H1 (cell line): ENCODE measurements at regions not wholly inside any gene's neighbourhood (a gene's known extent, or its start where the extent isn't known, plus 50 kb on each side); places are given as distances from the start of the nearest gene placed in this dataset.
A peak's percentile ranks its signal among the peaks of the same experiment; 100 is the strongest.
"Not testable (repeated sequence)": the region's sequence is repeated elsewhere in the genome, so short reads cannot be mapped to it uniquely, and the experiment has no call there.

Experiments
- CTCF ChIA-PET: fragments of 300-600 bp; sonication (Branson Sonifier 250); formaldehyde crosslinking; loops from one replicate; lab custom pipeline; 2021; ENCODE audit not compliant: partially characterized antibody; lab: Charles Lee
- POLR2A ChIA-PET: fragments of 300-600 bp; sonication (Branson Sonifier 250); formaldehyde crosslinking; loops from one replicate; lab custom pipeline; 2021; ENCODE audit warnings: inconsistent platforms; ENCODE audit not compliant: partially characterized antibody; lab: Charles Lee
- DNase-seq, 2 experiments: peaks; one replicate each; pipeline versions ENCODE4 v3.0.0 to v3.0.0-alpha.2; 2010 to 2022; ENCODE audit warnings: low spot score in 2 of 2, low read depth in 1 of 2, mixed read lengths in 1 of 2
- FAIRE-seq: peaks from 2 replicates; lab custom pipeline; 2011; peaks lifted over from hg19 to GRCh38; lab: Jason Lieb, UNC
- H2AFZ ChIP-seq: 2 replicates; pipeline ENCODE4 v1.8.1; 2012; ENCODE audit warnings: low read length, inconsistent platforms
- H2AK5ac ChIP-seq: 2 replicates; pipeline ENCODE4 v1.6.1; 2013; ENCODE audit warnings: low read depth, low read length
- H2BK120ac ChIP-seq: replicated peaks from 2 replicates; pipeline ENCODE3; 2013; ENCODE audit warnings: low read depth, low read length, inconsistent platforms
- H2BK12ac ChIP-seq: 2 replicates; pipeline ENCODE4 v1.6.1; 2013; ENCODE audit warnings: low read depth, low read length
- H2BK15ac ChIP-seq: 2 replicates; pipeline ENCODE4 v1.6.1; 2013; ENCODE audit warnings: low read length
- H2BK20ac ChIP-seq: 2 replicates; pipeline ENCODE4 v1.6.1; 2013; ENCODE audit warnings: low read length
- H2BK5ac ChIP-seq: 2 replicates; pipeline ENCODE4 v1.6.1; 2013; ENCODE audit warnings: low read depth, low read length
- H3K14ac ChIP-seq: 2 replicates; pipeline ENCODE4 v1.6.1; 2013; ENCODE audit warnings: inconsistent platforms; ENCODE audit not compliant: insufficient read length
- H3K18ac ChIP-seq: 2 replicates; pipeline ENCODE4 v1.6.1; 2013; ENCODE audit warnings: low read length; ENCODE audit errors: extremely low read depth
- H3K23ac ChIP-seq: 2 replicates; pipeline ENCODE4 v1.6.1; 2013; ENCODE audit warnings: inconsistent platforms; ENCODE audit not compliant: insufficient read length
- H3K23me2 ChIP-seq: 2 replicates; pipeline ENCODE4 v1.6.1; 2013; ENCODE audit warnings: low read depth, low read length
- H3K27ac ChIP-seq: 2 replicates; pipeline ENCODE4 v1.6.1; 2011; ENCODE audit warnings: low read depth, low read length, inconsistent platforms
- H3K27me3 ChIP-seq, 4 experiments: replicated peaks in 1 of 4; 1 replicate in 1 of 4; 2 replicates in 3 of 4; pipeline versions ENCODE4 v1.6.1 to v1.8.1; 2011 to 2013; ENCODE audit warnings: low read length in 3 of 4, mild to moderate bottlenecking in 3 of 4, inconsistent platforms in 2 of 4, mixed read lengths in 2 of 4, moderate library complexity in 1 of 4; ENCODE audit not compliant: control insufficient read depth in 3 of 4, insufficient read depth in 3 of 4; ENCODE audit errors: extremely low read depth in 1 of 4
- H3K36me3 ChIP-seq, 4 experiments: 2 replicates each; pipeline versions ENCODE4 v1.6.1 to v1.8.1; 2011 to 2013; ENCODE audit warnings: mild to moderate bottlenecking in 4 of 4, low read length in 3 of 4, moderate library complexity in 2 of 4, control low read depth in 1 of 4, inconsistent platforms in 1 of 4; ENCODE audit not compliant: insufficient read depth in 4 of 4, control insufficient read depth in 2 of 4
- H3K4ac ChIP-seq: replicated peaks from 2 replicates; pipeline ENCODE3; 2013; ENCODE audit warnings: low read length, low read depth, mixed read lengths, inconsistent platforms; ENCODE audit not compliant: insufficient read length
- H3K4me1 ChIP-seq, 4 experiments: replicated peaks in 1 of 4; 1 replicate in 1 of 4; 2 replicates in 3 of 4; pipeline versions ENCODE4 v1.6.1 to v1.8.1; 2011 to 2013; ENCODE audit warnings: low read length in 3 of 4, inconsistent platforms in 2 of 4, mixed read lengths in 1 of 4; ENCODE audit not compliant: insufficient read depth in 4 of 4, control insufficient read depth in 3 of 4
- H3K4me2 ChIP-seq, 2 experiments: 2 replicates each; pipeline versions ENCODE4 v1.6.1 to v1.8.1; 2011 to 2013; ENCODE audit warnings: low read depth in 2 of 2, low read length in 2 of 2, control low read depth in 1 of 2, inconsistent platforms in 1 of 2, mild to moderate bottlenecking in 1 of 2; ENCODE audit not compliant: insufficient read depth in 1 of 2
- H3K4me3 ChIP-seq, 4 experiments: fragments of 200-600, 300-600 bp in 1 of 4; sonication (generic), shearing (Covaris generic), sonication (Bioruptor Twin) in 1 of 4; 2 replicates each; pipeline versions ENCODE4 v1.5.1 to v1.8.1; 2011 to 2016; ENCODE audit warnings: low read length in 4 of 4, low read depth in 3 of 4, control low read depth in 2 of 4, inconsistent platforms in 2 of 4, mild to moderate bottlenecking in 2 of 4, mixed read lengths in 1 of 4, moderate library complexity in 1 of 4; ENCODE audit not compliant: insufficient read depth in 2 of 4; ENCODE audit errors: extremely low read depth in 1 of 4
- H3K56ac ChIP-seq: replicated peaks from 2 replicates; pipeline ENCODE3; 2013; ENCODE audit warnings: low read depth, mild to moderate bottlenecking, mixed read lengths, low read length, inconsistent platforms; ENCODE audit not compliant: insufficient read length
- H3K79me1 ChIP-seq: 2 replicates; pipeline ENCODE4 v1.6.1; 2013; ENCODE audit warnings: low read depth, low read length, control low read depth
- H3K79me2 ChIP-seq, 2 experiments: 2 replicates each; pipeline versions ENCODE4 v1.6.1 to v1.8.1; 2012 to 2013; ENCODE audit warnings: low read length in 2 of 2, mild to moderate bottlenecking in 2 of 2, inconsistent platforms in 1 of 2; ENCODE audit not compliant: insufficient read depth in 2 of 2, control insufficient read depth in 1 of 2
- H3K9ac ChIP-seq, 4 experiments: replicated peaks in 1 of 4; 1 replicate in 1 of 4; 2 replicates in 3 of 4; pipeline versions ENCODE4 v1.6.1 to v1.8.1; 2011 to 2013; ENCODE audit warnings: low read depth in 3 of 4, low read length in 3 of 4, control low read depth in 2 of 4, mild to moderate bottlenecking in 2 of 4, moderate library complexity in 2 of 4, inconsistent platforms in 1 of 4; ENCODE audit errors: extremely low read depth in 1 of 4
- H3K9me3 ChIP-seq, 2 experiments: 2 replicates each; pipeline versions ENCODE4 v1.6.1 to v1.8.1; 2012 to 2013; ENCODE audit warnings: mild to moderate bottlenecking in 2 of 2, moderate library complexity in 2 of 2, control low read depth in 1 of 2, inconsistent platforms in 1 of 2, low read depth in 1 of 2, low read length in 1 of 2, mixed read lengths in 1 of 2; ENCODE audit not compliant: insufficient read depth in 2 of 2
- H4K20me1 ChIP-seq, 2 experiments: replicated peaks in 1 of 2; 2 replicates each; pipeline versions ENCODE3 to v1.8.1; 2011 to 2013; ENCODE audit warnings: inconsistent platforms in 2 of 2, low read length in 2 of 2, mild to moderate bottlenecking in 1 of 2; ENCODE audit not compliant: insufficient read depth in 2 of 2, control insufficient read depth in 1 of 2
- H4K5ac ChIP-seq: 2 replicates; pipeline ENCODE4 v1.6.1; 2013; ENCODE audit warnings: low read length, low read depth, mixed read lengths, inconsistent platforms; ENCODE audit not compliant: insufficient read length
- H4K8ac ChIP-seq: 2 replicates; pipeline ENCODE4 v1.8.0; 2013; ENCODE audit warnings: mild to moderate bottlenecking, moderate library complexity, low read length, inconsistent platforms; ENCODE audit not compliant: insufficient read depth; ENCODE audit errors: extremely low read depth
- H4K91ac ChIP-seq: replicated peaks from 2 replicates; pipeline ENCODE3; 2013; ENCODE audit warnings: low read length, mixed read lengths, inconsistent platforms; ENCODE audit not compliant: insufficient read length
- RAD21 ChIP-seq, 2 experiments: IDR thresholded peaks in 1 of 2; conservative IDR thresholded peaks in 1 of 2; 2 replicates each; pipeline ENCODE4 v1.6.1; 2011; ENCODE audit warnings: low read depth in 2 of 2, low read length in 2 of 2, improper control_type of control experiment in 1 of 2, inconsistent platforms in 1 of 2, mild to moderate bottlenecking in 1 of 2, moderate library complexity in 1 of 2
- WGBS, 2 experiments: shearing (Covaris generic) in 1 of 2; methylation state at CpG; one replicate each; pipeline versions ENCODE4 v1.1.6 to v1.1.7; 2013 to 2015; ENCODE audit warnings: low lambda C conversion rate in 2 of 2, mixed read lengths in 2 of 2, inconsistent platforms in 1 of 2, low coverage in 1 of 2, missing lambda C conversion rate in 1 of 2; ENCODE audit not compliant: insufficient replicate concordance in 2 of 2, insufficient coverage in 1 of 2, insufficient read length in 1 of 2; ENCODE audit errors: extremely low coverage in 1 of 2, missing lambda C conversion rate in 1 of 2; 5-methylcytosine and 5-hydroxymethylcytosine counted together

DNA sequence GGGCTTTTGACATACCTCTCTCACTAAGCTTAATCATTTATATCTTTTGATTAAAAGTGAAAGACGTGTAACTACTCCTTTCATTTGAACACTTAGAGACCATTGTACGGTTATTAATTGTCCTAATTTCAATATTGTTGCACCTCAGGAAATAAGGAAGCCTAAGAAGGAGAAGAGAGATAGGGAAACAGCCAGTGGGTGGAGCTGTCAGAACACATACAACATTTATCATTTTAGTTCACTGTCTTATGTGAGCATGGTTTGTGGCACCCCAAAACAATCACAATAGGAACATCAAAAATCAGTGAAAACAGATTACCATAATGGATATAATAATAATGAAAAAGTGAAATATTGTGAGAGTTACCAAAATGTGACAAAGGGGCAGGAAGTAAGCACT, 147.2 kb upstream of the POMZP3 start:
- H3K79me2 ChIP-seq, H3K4me2 ChIP-seq, H2BK15ac ChIP-seq, H4K8ac ChIP-seq, H3K9me3 ChIP-seq, H3K4me3 ChIP-seq, H3K14ac ChIP-seq, H3K4ac ChIP-seq, H2BK5ac ChIP-seq, H4K20me1 ChIP-seq, DNase-seq, H3K79me1 ChIP-seq, H4K5ac ChIP-seq, H3K27me3 ChIP-seq, POLR2A ChIA-PET, H3K36me3 ChIP-seq, H4K91ac ChIP-seq, H3K23ac ChIP-seq, H2BK20ac ChIP-seq, H2BK12ac ChIP-seq, H3K23me2 ChIP-seq, H2AFZ ChIP-seq, H3K18ac ChIP-seq, H3K27ac ChIP-seq, CTCF ChIA-PET, H2AK5ac ChIP-seq, H3K9ac ChIP-seq, H3K4me1 ChIP-seq, H3K56ac ChIP-seq, H2BK120ac ChIP-seq: not testable (repeated sequence)
- FAIRE-seq, result peak; percentile 82
- 0 out of 4 replicates have a peak, but pooled peaks of 1 of the 2 experiments have one; percentile 8 for TF ChIP-seq RAD21 (IDR thresholded peaks at IDR 0.05 in 1 of 2, conservative IDR thresholded peaks at IDR 0.05 in 1 of 2; ENCODE audit: low read depth in 2 of 2, low read length in 2 of 2)
- whole genome bisulfite sequencing, 2 experiments, result 84% methylated on average over 2 of the region's 2 CpGs; no CpG with 5 or more reads in 1 of the 2 experiments

DNA sequence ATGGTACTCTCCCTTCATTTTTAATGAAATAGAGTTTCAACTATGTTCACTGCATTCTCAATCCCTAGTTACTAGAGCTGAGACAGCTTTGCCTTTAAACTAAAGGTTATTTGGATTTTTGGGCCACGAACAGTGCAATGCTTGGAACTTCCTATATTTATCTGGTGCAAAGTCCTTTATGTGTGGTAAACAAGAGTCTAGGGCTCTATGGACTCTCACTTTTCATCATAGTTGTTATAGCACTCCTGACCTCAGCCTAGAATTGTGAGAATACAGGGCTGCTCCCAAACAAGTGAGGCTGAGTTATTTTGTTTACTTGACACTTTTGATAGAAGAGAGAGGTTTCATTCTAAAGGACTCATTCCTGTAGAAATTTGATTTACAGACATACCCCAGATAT, 144.9 kb upstream of the POMZP3 start:
- H3K56ac ChIP-seq, H3K79me2 ChIP-seq, H3K4me1 ChIP-seq, H3K23me2 ChIP-seq, H2AFZ ChIP-seq, H2AK5ac ChIP-seq, H4K8ac ChIP-seq, H3K4me3 ChIP-seq, CTCF ChIA-PET, H4K91ac ChIP-seq, H3K79me1 ChIP-seq, FAIRE-seq, H3K27ac ChIP-seq, H3K23ac ChIP-seq, H3K18ac ChIP-seq, H3K27me3 ChIP-seq, H4K20me1 ChIP-seq, H3K4me2 ChIP-seq, H4K5ac ChIP-seq, H2BK120ac ChIP-seq, DNase-seq, H3K9ac ChIP-seq, POLR2A ChIA-PET, H2BK12ac ChIP-seq, H3K14ac ChIP-seq, H2BK15ac ChIP-seq, H3K9me3 ChIP-seq, H3K4ac ChIP-seq, H2BK5ac ChIP-seq, H3K36me3 ChIP-seq, H2BK20ac ChIP-seq: not testable (repeated sequence)
- 75% methylated on average over 1 of the region's 1 CpG; no CpG with 5 or more reads in 1 of the 2 experiments for WGBS, 2 experiments
